KMS-11 (cell line): ENCODE measurements at regions not wholly inside any gene's neighbourhood (a gene's known extent, or its start where the extent isn't known, plus 50 kb on each side); places are given as distances from the start of the nearest gene placed in this dataset.

Experiments
- H2AFZ ChIP-seq: fragments of 200-600 bp; sonication (generic); 2 replicates; pipeline ENCODE4 v1.6.1; 2016; ENCODE audit warnings: antibody characterized with exemption, mixed run types, low read depth
- H3K27ac ChIP-seq: fragments of 200-600 bp; sonication (generic); 2 replicates; pipeline ENCODE4 v1.6.1; 2016; ENCODE audit warnings: mild to moderate bottlenecking, mixed run types
- H3K27me3 ChIP-seq: fragments of 200-600 bp; sonication (generic); 2 replicates; pipeline ENCODE4 v1.6.1; 2017; ENCODE audit warnings: mild to moderate bottlenecking, low read depth, mixed run types, moderate library complexity; ENCODE audit not compliant: insufficient read depth
- H3K36me3 ChIP-seq: fragments of 200-600 bp; sonication (generic); 2 replicates; pipeline ENCODE4 v1.6.1; 2017; ENCODE audit warnings: mild to moderate bottlenecking, mixed run types; ENCODE audit not compliant: insufficient read depth
- H3K4me1 ChIP-seq: fragments of 200-600 bp; sonication (generic); 2 replicates; pipeline ENCODE4 v1.6.1; 2016; ENCODE audit warnings: mild to moderate bottlenecking, low read depth, mixed run types; ENCODE audit not compliant: poor library complexity, severe bottlenecking
- H3K4me2 ChIP-seq: fragments of 200-600 bp; sonication (generic); 2 replicates; pipeline ENCODE4 v1.7.0; 2016; ENCODE audit warnings: mild to moderate bottlenecking, mixed run types
- H3K4me3 ChIP-seq: fragments of 200-600 bp; sonication (generic); IDR thresholded peaks from 2 replicates; pipeline ENCODE4 v1.6.1; 2017; ENCODE audit warnings: low read depth, low read length, mixed read lengths; ENCODE audit not compliant: insufficient read depth
- H3K79me2 ChIP-seq: fragments of 200-600 bp; sonication (generic); 2 replicates; pipeline ENCODE4 v1.6.1; 2016; ENCODE audit warnings: low read depth, mixed run types; ENCODE audit not compliant: insufficient read depth
- H3K9ac ChIP-seq: fragments of 200-600 bp; sonication (generic); 2 replicates; pipeline ENCODE4 v1.6.1; 2016; ENCODE audit warnings: mild to moderate bottlenecking, mixed run types
- H4K20me1 ChIP-seq: fragments of 200-600 bp; sonication (generic); 2 replicates; pipeline ENCODE4 v1.6.1; 2016; ENCODE audit warnings: mild to moderate bottlenecking, mixed run types; ENCODE audit not compliant: insufficient read depth
- CTCF ChIP-seq: fragments of 200-600 bp; sonication (generic); conservative IDR thresholded peaks from 2 replicates; pipeline ENCODE4 v1.6.1; 2017; ENCODE audit warnings: low read depth, mild to moderate bottlenecking, antibody characterized with exemption, low read length, moderate library complexity, mixed read lengths

- no peaks in the 10 kb centered on the region for H3K79me2 ChIP-seq
- no peak overlapping the region for H3K4me3 ChIP-seq
- no peak overlapping the region for H3K27ac ChIP-seq
- H3K27me3 ChIP-seq, result no peaks in the 10 kb centered on the region
- H3K36me3 ChIP-seq, result no peaks in the 10 kb centered on the region
- no peak for TF ChIP-seq CTCF
- H3K4me1 ChIP-seq, result no peaks in the 10 kb centered on the region
- H3K4me2 ChIP-seq, result no peak overlapping the region
- H2AFZ ChIP-seq, result no peak overlapping the region
- no peak overlapping the region for H3K9ac ChIP-seq
- no peaks in the 10 kb centered on the region for H4K20me1 ChIP-seq
These were observed 120.3 kb downstream of the KATNIP start for GRCh38 chr16:27670071-27670810.

- no peak overlapping the region for H3K9ac ChIP-seq
These were observed 121.5 kb downstream of the KATNIP start for GRCh38 chr16:27671410-27671809.

GRCh38 chr16:27676839-27677238 is 126.9 kb downstream of the KATNIP start:
- Histone ChIP-seq H3K27ac (no peak overlapping the region), H3K9ac (no peak overlapping the region)

More at GRCh38 chr16:27671410-27671809, 121.5 kb downstream of the KATNIP start:
- no peaks in the 10 kb centered on the region for H3K79me2 ChIP-seq
- TF ChIP-seq CTCF, result no peak
- H2AFZ ChIP-seq, result no peak overlapping the region
- H3K4me3 ChIP-seq, result no peak overlapping the region
- H3K27me3 ChIP-seq, result no peaks in the 10 kb centered on the region
- H3K4me1 ChIP-seq, result no peaks in the 10 kb centered on the region
- no peaks in the 10 kb centered on the region for H4K20me1 ChIP-seq
- no peak overlapping the region for H3K4me2 ChIP-seq
- no peaks in the 10 kb centered on the region for H3K36me3 ChIP-seq
- H3K27ac ChIP-seq, result no peak overlapping the region

GRCh38 chr16:27677263-27677662 is 127.3 kb downstream of the KATNIP start:
- no peaks in the 10 kb centered on the region for H4K20me1 ChIP-seq
- H3K79me2 ChIP-seq, result no peaks in the 10 kb centered on the region
- H3K4me2 ChIP-seq, result no peak overlapping the region
- no peaks in the 10 kb centered on the region for H3K4me1 ChIP-seq
- no peaks in the 10 kb centered on the region for H3K27me3 ChIP-seq
- TF ChIP-seq CTCF, result no peak
- no peak overlapping the region for H3K27ac ChIP-seq
- H2AFZ ChIP-seq, result no peak overlapping the region
- H3K9ac ChIP-seq, result no peak overlapping the region
- H3K4me3 ChIP-seq, result no peak overlapping the region
- no peaks in the 10 kb centered on the region for H3K36me3 ChIP-seq

More at GRCh38 chr16:27676839-27677238, 126.9 kb downstream of the KATNIP start:
- no peak for TF ChIP-seq CTCF
- Histone ChIP-seq H2AFZ (no peak overlapping the region), H4K20me1 (no peaks in the 10 kb centered on the region), H3K4me3 (no peak overlapping the region), H3K27me3 (no peaks in the 10 kb centered on the region), H3K79me2 (no peaks in the 10 kb centered on the region), H3K36me3 (no peaks in the 10 kb centered on the region), H3K4me1 (no peaks in the 10 kb centered on the region), H3K4me2 (no peak overlapping the region)
